ENCODE measurements at regions not wholly inside any gene's neighbourhood (a gene's known extent, or its start where the extent isn't known, plus 50 kb on each side); places are given as distances from the start of the nearest gene placed in this dataset.

DNA sequence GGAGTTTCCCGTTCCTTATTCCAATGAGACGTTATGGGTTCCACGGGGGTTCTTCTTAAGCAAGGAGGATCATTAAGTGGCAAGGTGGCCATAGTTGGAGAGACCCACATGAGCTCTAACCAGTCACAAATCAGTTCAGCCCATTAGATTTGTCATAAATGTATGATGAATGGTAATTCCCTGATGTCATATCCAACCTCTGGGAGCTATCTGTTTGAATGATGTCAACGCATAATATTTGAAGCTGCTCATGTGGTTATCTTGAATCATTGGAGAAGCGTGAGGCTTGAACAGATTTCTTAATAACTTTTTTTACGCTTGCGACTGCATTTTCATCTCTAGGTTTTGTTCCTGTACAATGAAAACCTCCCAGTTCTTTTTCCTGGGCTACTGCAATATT, 270.4 kb upstream of the EEF2KMT start:
- Histone ChIP-seq H3K9me3 (ENCODE audit: low read length) (no peaks in the 10 kb centered on the region), H3K79me2 (ENCODE audit: insufficient read depth, low read depth, low read length) (no peaks in the 10 kb centered on the region), H2AFZ (ENCODE audit: low read length) (no peak overlapping the region), H3K36me3 (ENCODE audit: insufficient read depth, low read length) (no peaks in the 10 kb centered on the region), H3K4me1 (ENCODE audit: insufficient read depth, low read length, poor library complexity, severe bottlenecking) (no peaks in the 10 kb centered on the region), H4K20me1 (ENCODE audit: insufficient read depth, low read length) (no peaks in the 10 kb centered on the region), H3K27ac (ENCODE audit: low read depth, low read length, poor library complexity, severe bottlenecking) (no peak overlapping the region), H3K4me2 (ENCODE audit: low read length) (no peak overlapping the region), H3K9me2 (ENCODE audit: insufficient read depth, low read length) (no peaks in the 10 kb centered on the region), H3K4me3 (ENCODE audit: low read depth, low read length, poor library complexity, severe bottlenecking) (no peak overlapping the region)
- CTCF ChIA-PET (ENCODE audit: unreplicated experiment): no interaction called here
- no peak for DNase-seq (ENCODE audit: low spot score)
- POLR2A ChIA-PET: no interaction called here
- intact Hi-C loops (cut with micrococcal nuclease; ENCODE audit: unreplicated experiment): no loop called here
- TF ChIP-seq EZH2phosphoT487 (IDR thresholded peaks at IDR 0.05; ENCODE audit: borderline replicate concordance, low read depth, low read length): no peak
- TF ChIP-seq CTCF (conservative IDR thresholded peaks at IDR 0.05; ENCODE audit: low read length): no peak
- BruUV-seq (replicated peaks): no TSS peak

DNA sequence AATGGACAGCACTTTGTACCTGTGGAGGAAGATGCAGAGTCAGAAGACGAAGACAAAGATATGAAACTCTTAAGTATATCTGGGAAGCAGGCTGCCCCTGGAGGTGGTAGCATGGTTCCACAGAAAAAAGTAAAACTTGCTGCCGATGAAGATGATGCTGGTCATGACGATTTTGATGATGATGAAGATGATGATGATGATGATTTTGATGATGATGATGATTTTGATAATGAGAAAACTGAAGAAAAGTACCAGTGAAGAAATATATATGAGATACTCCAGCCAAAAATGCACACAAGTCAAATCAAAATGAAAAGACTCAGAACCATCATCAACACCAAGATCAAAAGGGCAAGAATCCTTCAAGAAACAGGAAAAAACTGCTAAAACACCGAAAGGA, 268.5 kb upstream of the EEF2KMT start:
- no peak for TF ChIP-seq EZH2phosphoT487 (IDR thresholded peaks at IDR 0.05; ENCODE audit: borderline replicate concordance, low read depth, low read length)
- no peak for TF ChIP-seq CTCF (conservative IDR thresholded peaks at IDR 0.05; ENCODE audit: low read length)
- DNase-seq (ENCODE audit: low spot score): no peak
- Histone ChIP-seq H3K27ac (ENCODE audit: low read depth, low read length, poor library complexity, severe bottlenecking) (no peak overlapping the region), H3K4me3 (ENCODE audit: low read depth, low read length, poor library complexity, severe bottlenecking) (no peak overlapping the region), H3K79me2 (ENCODE audit: insufficient read depth, low read depth, low read length) (no peaks in the 10 kb centered on the region), H3K9me3 (ENCODE audit: low read length) (no peaks in the 10 kb centered on the region), H2AFZ (ENCODE audit: low read length) (no peak overlapping the region), H3K36me3 (ENCODE audit: insufficient read depth, low read length) (no peaks in the 10 kb centered on the region), H3K4me2 (ENCODE audit: low read length) (no peak overlapping the region), H4K20me1 (ENCODE audit: insufficient read depth, low read length) (no peaks in the 10 kb centered on the region), H3K9me2 (ENCODE audit: insufficient read depth, low read length) (no peaks in the 10 kb centered on the region), H3K4me1 (ENCODE audit: insufficient read depth, low read length, poor library complexity, severe bottlenecking) (no peaks in the 10 kb centered on the region)
- intact Hi-C loops (cut with micrococcal nuclease; ENCODE audit: unreplicated experiment): no loop called here
- BruUV-seq (replicated peaks): no TSS peak
- CTCF ChIA-PET (ENCODE audit: unreplicated experiment): no interaction called here
- POLR2A ChIA-PET: no interaction called here

GRCh38 chr16:5364186-5364585, 266.6 kb upstream of the EEF2KMT start:
- intact Hi-C loops (cut with micrococcal nuclease; ENCODE audit: unreplicated experiment): no loop called here
- CTCF ChIA-PET (ENCODE audit: unreplicated experiment): no interaction called here
- no TSS peak for BruUV-seq (replicated peaks)

More at GRCh38 chr16:5364186-5364585, 266.6 kb upstream of the EEF2KMT start:
- H3K9me3 ChIP-seq (ENCODE audit: low read length): no peaks in the 10 kb centered on the region
- no peak overlapping the region for H3K4me3 ChIP-seq (ENCODE audit: low read depth, low read length, poor library complexity, severe bottlenecking)
- H3K36me3 ChIP-seq (ENCODE audit: insufficient read depth, low read length): no peaks in the 10 kb centered on the region
- no peaks in the 10 kb centered on the region for H3K4me1 ChIP-seq (ENCODE audit: insufficient read depth, low read length, poor library complexity, severe bottlenecking)
- no peaks in the 10 kb centered on the region for H4K20me1 ChIP-seq (ENCODE audit: insufficient read depth, low read length)
- no peaks in the 10 kb centered on the region for H3K9me2 ChIP-seq (ENCODE audit: insufficient read depth, low read length)
- H3K79me2 ChIP-seq (ENCODE audit: insufficient read depth, low read depth, low read length): no peaks in the 10 kb centered on the region
- H3K4me2 ChIP-seq (ENCODE audit: low read length): no peak overlapping the region
- DNase-seq (ENCODE audit: low spot score): no peak
- POLR2A ChIA-PET: interaction anchor here (0.6 kb wide), 1 partner anchor 328 kb away, joined by 4 read pairs; no protein-coding TSS in a partner anchor
- H3K27ac ChIP-seq (ENCODE audit: low read depth, low read length, poor library complexity, severe bottlenecking): no peak overlapping the region
- no peak for TF ChIP-seq CTCF (conservative IDR thresholded peaks at IDR 0.05; ENCODE audit: low read length)
- no peak for TF ChIP-seq EZH2phosphoT487 (IDR thresholded peaks at IDR 0.05; ENCODE audit: borderline replicate concordance, low read depth, low read length)
- H2AFZ ChIP-seq (ENCODE audit: low read length): no peak overlapping the region
